CD4-positive, alpha-beta T cell treated with Interferon alpha-2 for 1 hour (primary cell): ENCODE measurements at regions not wholly inside any gene's neighbourhood (a gene's known extent, or its start where the extent isn't known, plus 50 kb on each side); places are given as distances from the start of the nearest gene placed in this dataset.
"Not testable (repeated sequence)": the region's sequence is repeated elsewhere in the genome, so short reads cannot be mapped to it uniquely, and the experiment has no call there.

Experiments used
- DNase-seq, 2 donors: peaks; one replicate each; pipeline ENCODE4 v3.0.0-alpha.2; 2020 to 2022

GRCh38 chr4:84218031-84218430 lies 281.1 kb downstream of the NKX6-1 start:
- no peak for DNase-seq

- no peak for DNase-seq
Observed at GRCh38 chr4:84215217-84215616, 283.9 kb downstream of the NKX6-1 start.

GRCh38 chr4:84206226-84206625 lies 292.9 kb downstream of the NKX6-1 start:
- DNase-seq, result not testable (repeated sequence)

- no peak for DNase-seq
Observed at GRCh38 chr4:84189144-84189543, 309.9 kb downstream of the NKX6-1 start.

GRCh38 chr4:84179409-84179808 lies 319.7 kb downstream of the NKX6-1 start:
- DNase-seq, result no peak

- no peak for DNase-seq
Observed at GRCh38 chr4:84177831-84178542, 321.1 kb downstream of the NKX6-1 start.

- no peak for DNase-seq
Observed at GRCh38 chr4:84176016-84176415, 323.1 kb downstream of the NKX6-1 start.

- DNase-seq, result no peak
Observed at GRCh38 chr4:84171871-84172270, 327.2 kb downstream of the NKX6-1 start.

- DNase-seq, result no peak
Observed at GRCh38 chr4:84167564-84167963, 331.5 kb downstream of the NKX6-1 start.

GRCh38 chr4:84167093-84167492 lies 332.0 kb downstream of the NKX6-1 start:
- DNase-seq, result no peak

- no peak for DNase-seq
Observed at GRCh38 chr4:84166486-84166885, 332.6 kb downstream of the NKX6-1 start.

GRCh38 chr4:84164201-84164600 lies 334.9 kb downstream of the NKX6-1 start:
- DNase-seq, result no peak

GRCh38 chr4:84159762-84160161 lies 339.3 kb downstream of the NKX6-1 start:
- no peak for DNase-seq

- DNase-seq, result no peak
Observed at GRCh38 chr4:84158670-84159069, 340.4 kb downstream of the NKX6-1 start.

GRCh38 chr4:84151574-84151973 lies 347.5 kb downstream of the NKX6-1 start:
- DNase-seq, result no peak

- DNase-seq, result no peak
Observed at GRCh38 chr4:84150177-84150576, 348.9 kb downstream of the NKX6-1 start.

- DNase-seq, result no peak
Observed at GRCh38 chr4:84147831-84148230, 351.3 kb downstream of the NKX6-1 start.

- no peak for DNase-seq
Observed at GRCh38 chr4:84146300-84146959, 352.7 kb downstream of the NKX6-1 start.

- DNase-seq, result no peak
Observed at GRCh38 chr4:84145176-84145575, 353.9 kb downstream of the NKX6-1 start.

GRCh38 chr4:84126911-84127310 lies 372.2 kb downstream of the NKX6-1 start:
- DNase-seq, result not testable (repeated sequence)

- no peak for DNase-seq
Observed at GRCh38 chr4:84126061-84126787, 372.9 kb downstream of the NKX6-1 start.

GRCh38 chr4:84110040-84110439 lies 389.1 kb downstream of the NKX6-1 start:
- DNase-seq, result no peak

- DNase-seq, result not testable (repeated sequence)
Observed at GRCh38 chr4:84101653-84102625, 397.2 kb downstream of the NKX6-1 start.
